SK-N-SH (cell line): ENCODE measurements at regions not wholly inside any gene's neighbourhood (a gene's known extent, or its start where the extent isn't known, plus 50 kb on each side); places are given as distances from the start of the nearest gene placed in this dataset.

ENCODE experiments used
- EP300 ChIP-seq, 2 experiments: IDR thresholded peaks; 2 replicates each; pipeline versions ENCODE4 v1.4.0 to v1.6.1; 2012; ENCODE audit warnings: borderline replicate concordance in 1 of 2, low read depth in 1 of 2, low read length in 1 of 2
- FOXM1 ChIP-seq: IDR thresholded peaks from 2 replicates; pipeline ENCODE4 v1.4.0; 2012; ENCODE audit warnings: low read depth, mild to moderate bottlenecking
- NFIC ChIP-seq: IDR thresholded peaks from 2 replicates; pipeline ENCODE4 v1.4.0; 2012; ENCODE audit warnings: borderline replicate concordance
- NRF1 ChIP-seq: IDR thresholded peaks from 2 replicates; pipeline ENCODE4 v1.6.1; 2012; ENCODE audit warnings: low read depth, mild to moderate bottlenecking, low read length
- POLR2AphosphoS5 ChIP-seq: IDR thresholded peaks from 2 replicates; pipeline ENCODE4 v1.6.1; 2012; ENCODE audit warnings: low read depth, low read length
- RCOR1 ChIP-seq: fragments of 150-350 bp; IDR thresholded peaks from 2 replicates; pipeline ENCODE4 v1.6.1; 2017; ENCODE audit warnings: antibody characterized with exemption, low read length
- RFX5 ChIP-seq: IDR thresholded peaks from 2 replicates; pipeline ENCODE4 v1.6.1; 2012; ENCODE audit warnings: mild to moderate bottlenecking, improper control_type of control experiment, low read length
- RXRA ChIP-seq: IDR thresholded peaks from 2 replicates; pipeline ENCODE4 v1.4.0; 2012; ENCODE audit warnings: low read depth, mild to moderate bottlenecking, borderline replicate concordance
- SMC3 ChIP-seq: IDR thresholded peaks from 2 replicates; pipeline ENCODE4 v1.6.1; 2012; ENCODE audit warnings: low read depth, low read length, improper control_type of control experiment
- TEAD4 ChIP-seq: IDR thresholded peaks from 2 replicates; pipeline ENCODE4 v1.4.0; 2012; ENCODE audit warnings: mild to moderate bottlenecking, borderline replicate concordance; ENCODE audit not compliant: insufficient read depth
- YY1 ChIP-seq: IDR thresholded peaks from 2 replicates; pipeline ENCODE4 v1.4.0; 2012; ENCODE audit warnings: low read depth, mild to moderate bottlenecking
- TF ChIP-seq, protein P1 (sequence below): fragments of 200-600 bp; sonication (generic); IDR thresholded peaks from 2 replicates; pipeline ENCODE4 v1.6.1; 2017; ENCODE audit warnings: antibody characterized with exemption, mild to moderate bottlenecking, moderate library complexity

DNA sequence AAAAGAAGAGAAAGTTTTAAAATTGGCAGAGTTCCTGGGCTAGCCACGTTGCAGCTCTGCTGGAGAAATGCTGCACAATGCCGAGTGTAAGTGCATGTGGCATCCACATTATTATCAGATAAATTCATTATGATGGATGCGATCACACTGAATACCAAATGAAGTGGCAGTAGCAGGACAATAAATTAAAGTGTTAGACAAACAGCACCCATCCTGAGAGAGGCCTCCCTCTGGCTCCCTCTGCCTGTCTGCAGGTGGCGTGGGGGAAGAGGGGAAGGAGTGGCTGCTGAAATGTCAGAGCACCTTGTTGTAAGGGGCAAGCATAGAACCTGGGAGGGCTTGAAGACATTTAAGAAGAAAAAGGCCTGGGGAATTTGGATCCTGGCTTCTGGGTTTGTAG is 324.1 kb downstream of the HAPSTR1 start:
- TF ChIP-seq FOXM1 (no peak), EP300 (IDR thresholded peaks at IDR 0.05; ENCODE audit: borderline replicate concordance in 1 of 2, low read depth in 1 of 2, low read length in 1 of 2) (no peak), RCOR1 (no peak), SMC3 (no peak), POLR2AphosphoS5 (no peak), NRF1 (no peak), NFIC (no peak), RFX5 (no peak), YY1 (no peak), RXRA (no peak), TEAD4 (no peak)
- TF ChIP-seq, protein P1, sequence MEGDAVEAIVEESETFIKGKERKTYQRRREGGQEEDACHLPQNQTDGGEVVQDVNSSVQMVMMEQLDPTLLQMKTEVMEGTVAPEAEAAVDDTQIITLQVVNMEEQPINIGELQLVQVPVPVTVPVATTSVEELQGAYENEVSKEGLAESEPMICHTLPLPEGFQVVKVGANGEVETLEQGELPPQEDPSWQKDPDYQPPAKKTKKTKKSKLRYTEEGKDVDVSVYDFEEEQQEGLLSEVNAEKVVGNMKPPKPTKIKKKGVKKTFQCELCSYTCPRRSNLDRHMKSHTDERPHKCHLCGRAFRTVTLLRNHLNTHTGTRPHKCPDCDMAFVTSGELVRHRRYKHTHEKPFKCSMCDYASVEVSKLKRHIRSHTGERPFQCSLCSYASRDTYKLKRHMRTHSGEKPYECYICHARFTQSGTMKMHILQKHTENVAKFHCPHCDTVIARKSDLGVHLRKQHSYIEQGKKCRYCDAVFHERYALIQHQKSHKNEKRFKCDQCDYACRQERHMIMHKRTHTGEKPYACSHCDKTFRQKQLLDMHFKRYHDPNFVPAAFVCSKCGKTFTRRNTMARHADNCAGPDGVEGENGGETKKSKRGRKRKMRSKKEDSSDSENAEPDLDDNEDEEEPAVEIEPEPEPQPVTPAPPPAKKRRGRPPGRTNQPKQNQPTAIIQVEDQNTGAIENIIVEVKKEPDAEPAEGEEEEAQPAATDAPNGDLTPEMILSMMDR: no peak
